Activated CD4-positive, alpha-beta T cell treated with anti-CD3 and anti-CD28 coated beads, Interleukin-2, amount 10 ng/mL, durations not matched to agents 24 days and 14 days (primary cell): ENCODE measurements at regions not wholly inside any gene's neighbourhood (a gene's known extent, or its start where the extent isn't known, plus 50 kb on each side); places are given as distances from the start of the nearest gene placed in this dataset.

Experiments
- DNase-seq: peaks from one replicate; pipeline ENCODE4 v3.0.0; 2022
- H3K27ac Mint-ChIP-seq: one replicate; pipeline ENCODE4 v1.8.0; 2022; ENCODE audit warnings: mild to moderate bottlenecking, mixed read lengths
- H3K27me3 Mint-ChIP-seq: one replicate; pipeline ENCODE4 v1.8.0; 2022; ENCODE audit warnings: mixed read lengths
- H3K36me3 Mint-ChIP-seq: one replicate; pipeline ENCODE4 v1.8.0; 2022; ENCODE audit warnings: low read depth, mild to moderate bottlenecking, mixed read lengths
- H3K4me1 Mint-ChIP-seq: one replicate; pipeline ENCODE4 v1.8.0; 2021; ENCODE audit warnings: mixed read lengths
- H3K4me3 Mint-ChIP-seq: one replicate; pipeline ENCODE4 v1.8.0; 2022; ENCODE audit warnings: mild to moderate bottlenecking, moderate library complexity, mixed read lengths
- H3K9me3 Mint-ChIP-seq: one replicate; pipeline ENCODE4 v1.8.0; 2021; ENCODE audit warnings: mixed read lengths
- intact Hi-C: fragments of 100-400 bp; cut with micrococcal nuclease; formaldehyde crosslinking; loops from one replicate; pipeline ENCODE4 v1.15.1; 2023

DNA sequence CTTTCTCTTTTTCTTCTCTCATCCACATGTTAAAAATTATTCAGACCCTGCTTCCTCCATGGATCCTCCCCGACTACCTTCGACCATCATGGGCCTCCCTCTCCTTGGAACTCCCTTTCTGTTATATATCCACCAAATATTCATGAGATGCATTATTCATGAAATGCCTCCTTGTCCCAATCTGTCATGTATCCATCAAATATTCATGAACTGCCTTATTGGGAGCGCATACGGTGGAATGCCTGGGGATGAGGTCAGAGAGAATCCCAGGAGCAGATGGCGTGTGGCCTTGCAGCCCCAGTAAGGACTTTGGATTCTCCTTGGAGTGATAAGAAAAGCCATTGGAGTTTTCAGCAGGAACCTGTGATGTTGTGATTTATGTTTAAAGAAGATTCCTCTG lies 97.0 kb downstream of the NRN1 start:
- Mint-ChIP-seq H3K4me1 (no peaks in the 10 kb centered on the region), H3K4me3 (no peak overlapping the region), H3K36me3 (no peaks in the 10 kb centered on the region), H3K27ac (no peak overlapping the region), H3K9me3 (peaks cover 7% of the 10 kb centered on the region), H3K27me3 (peaks cover 8% of the 10 kb centered on the region)
- no peak for DNase-seq
- intact Hi-C loops = no loop called here

DNA sequence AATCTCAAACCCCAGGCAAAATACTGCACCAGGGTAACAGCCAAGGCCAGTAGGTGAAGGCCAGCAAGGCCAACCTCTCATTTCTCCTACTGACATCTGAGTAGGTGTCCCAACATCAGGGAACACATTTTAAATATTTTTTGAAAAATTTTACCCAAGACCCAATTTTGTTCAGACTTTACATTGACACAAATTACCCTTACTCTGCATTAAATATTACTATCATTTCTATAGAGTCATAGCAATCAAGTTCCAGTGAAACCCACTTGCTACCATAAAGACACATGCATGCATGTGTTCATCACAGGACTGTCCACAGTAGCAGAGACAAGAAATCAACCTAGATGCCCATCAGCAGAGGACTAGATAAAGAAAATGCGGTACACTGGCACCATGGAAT lies 99.9 kb downstream of the NRN1 start:
- Mint-ChIP-seq H3K4me3 (no peak overlapping the region), H3K4me1 (no peaks in the 10 kb centered on the region)
- intact Hi-C loops = no loop called here

DNA sequence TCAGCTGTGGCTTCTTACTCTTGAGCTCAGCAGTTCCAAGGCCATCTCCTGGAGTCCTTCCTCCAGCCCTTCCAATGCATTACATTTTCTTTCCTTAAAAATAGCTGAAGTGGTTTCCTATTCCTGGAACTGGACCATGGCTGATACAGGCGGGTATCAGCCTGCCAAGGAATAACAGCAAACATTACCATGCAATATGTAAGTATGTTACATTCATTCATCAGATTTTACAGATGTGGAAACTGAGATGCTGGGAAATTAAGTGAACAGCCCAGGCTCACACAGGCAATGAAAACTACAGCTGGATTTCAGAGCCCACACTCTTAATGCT lies 100.4 kb downstream of the NRN1 start:
- Mint-ChIP-seq H3K27me3 (no peaks in the 10 kb centered on the region), H3K4me1 (no peaks in the 10 kb centered on the region), H3K9me3 (peaks cover 3% of the 10 kb centered on the region), H3K36me3 (no peaks in the 10 kb centered on the region), H3K4me3 (no peak overlapping the region), H3K27ac (no peak overlapping the region)
- intact Hi-C loops = no loop called here
- DNase-seq = no peak

More for the DNA sequence above, 99.9 kb downstream of the NRN1 start:
- Mint-ChIP-seq H3K27ac (no peak overlapping the region), H3K27me3 (no peaks in the 10 kb centered on the region), H3K36me3 (no peaks in the 10 kb centered on the region), H3K9me3 (peaks cover 3% of the 10 kb centered on the region)
- DNase-seq = no peak

GRCh38 chr6:5905431-5906339 lies 101.0 kb downstream of the NRN1 start:
- H3K9me3 Mint-ChIP-seq = no peaks in the 10 kb centered on the region
- no peaks in the 10 kb centered on the region for H3K36me3 Mint-ChIP-seq
- intact Hi-C loops = no loop called here
- no peak overlapping the region for H3K27ac Mint-ChIP-seq
- H3K4me1 Mint-ChIP-seq = no peaks in the 10 kb centered on the region
- no peak for DNase-seq
- H3K4me3 Mint-ChIP-seq = no peak overlapping the region
- no peaks in the 10 kb centered on the region for H3K27me3 Mint-ChIP-seq

- H3K27ac Mint-ChIP-seq = no peak overlapping the region
- no peak overlapping the region for H3K4me3 Mint-ChIP-seq
- H3K9me3 Mint-ChIP-seq = no peaks in the 10 kb centered on the region
- no peaks in the 10 kb centered on the region for H3K27me3 Mint-ChIP-seq
- peaks cover 4% of the 10 kb centered on the region for H3K4me1 Mint-ChIP-seq
- DNase-seq = no peak
- intact Hi-C loops = no loop called here
- no peaks in the 10 kb centered on the region for H3K36me3 Mint-ChIP-seq
Observed at GRCh38 chr6:5904532-5904931, 102.2 kb downstream of the NRN1 start.

DNA sequence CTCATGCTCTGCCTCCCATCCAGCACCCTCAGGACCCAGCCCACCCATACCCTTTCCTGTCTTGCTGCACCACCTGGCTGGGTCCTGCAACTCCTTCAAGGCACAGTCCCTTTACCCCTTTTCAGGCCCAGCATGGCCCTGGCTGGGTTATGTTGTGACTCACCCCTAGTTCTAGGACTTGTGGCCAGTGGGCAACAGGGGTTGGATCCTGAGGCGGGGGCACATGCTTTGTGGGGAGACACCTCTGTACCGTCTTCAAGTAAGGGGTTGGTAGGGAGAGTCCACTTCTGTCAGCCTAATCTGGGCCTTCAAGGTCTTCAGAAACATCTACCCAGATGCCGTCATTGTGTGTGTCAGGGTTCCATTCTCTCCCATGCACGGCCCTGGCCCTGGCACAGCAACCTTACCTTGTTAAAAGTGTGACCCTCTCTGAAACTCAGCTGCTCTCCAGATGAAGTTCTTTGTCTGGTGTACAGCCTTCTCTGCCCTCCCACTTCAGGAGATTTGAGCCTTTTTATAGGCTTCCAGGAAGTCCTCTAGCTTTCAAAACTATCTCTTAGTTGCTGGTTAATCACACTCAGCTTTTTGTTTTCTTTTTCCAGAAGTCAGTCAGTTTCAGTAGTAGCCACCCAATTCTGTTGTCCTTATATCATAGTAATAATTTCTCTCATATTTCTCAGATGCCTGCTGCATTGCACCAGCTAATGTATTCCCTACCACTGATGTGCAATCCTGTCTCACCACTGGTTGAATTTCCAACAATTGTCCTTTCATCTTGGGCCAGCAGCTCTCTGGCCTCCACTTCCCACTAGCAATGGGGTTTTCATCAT lies 107.3 kb downstream of the NRN1 start:
- peak; percentile 47 for DNase-seq
- Mint-ChIP-seq H3K27ac (no peak overlapping the region), H3K4me3 (no peak overlapping the region), H3K36me3 (no peaks in the 10 kb centered on the region), H3K27me3 (peaks cover 2% of the 10 kb centered on the region), H3K9me3 (no peaks in the 10 kb centered on the region), H3K4me1 (peaks cover 10% of the 10 kb centered on the region)
- intact Hi-C loops = no loop called here

DNA sequence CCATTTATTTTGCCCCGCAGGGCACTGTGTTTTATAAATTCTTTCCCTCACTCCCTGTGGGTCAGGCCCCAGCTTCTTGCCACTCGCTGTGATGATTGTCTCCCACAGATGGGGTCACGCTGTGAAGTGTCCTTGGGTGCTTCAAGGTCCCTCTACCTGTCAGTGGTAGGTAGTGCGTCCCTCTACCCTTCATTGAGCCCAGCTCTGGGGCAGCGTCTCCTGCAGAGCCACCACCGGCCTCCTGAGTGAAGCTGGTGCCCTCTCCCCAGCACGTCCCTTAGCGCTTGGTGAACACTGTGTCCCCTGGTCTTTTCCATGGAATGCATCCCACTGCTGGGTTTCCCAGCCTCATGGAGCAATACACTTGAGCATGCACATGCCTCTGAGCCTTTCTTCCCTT lies 108.2 kb downstream of the NRN1 start:
- H3K9me3 Mint-ChIP-seq = no peaks in the 10 kb centered on the region
- intact Hi-C loops = no loop called here
- no peaks in the 10 kb centered on the region for H3K36me3 Mint-ChIP-seq
- peaks cover 2% of the 10 kb centered on the region for H3K27me3 Mint-ChIP-seq
- peak; percentile 56 for DNase-seq
- no peak overlapping the region for H3K27ac Mint-ChIP-seq
- peaks cover 10% of the 10 kb centered on the region for H3K4me1 Mint-ChIP-seq
- no peak overlapping the region for H3K4me3 Mint-ChIP-seq

DNA sequence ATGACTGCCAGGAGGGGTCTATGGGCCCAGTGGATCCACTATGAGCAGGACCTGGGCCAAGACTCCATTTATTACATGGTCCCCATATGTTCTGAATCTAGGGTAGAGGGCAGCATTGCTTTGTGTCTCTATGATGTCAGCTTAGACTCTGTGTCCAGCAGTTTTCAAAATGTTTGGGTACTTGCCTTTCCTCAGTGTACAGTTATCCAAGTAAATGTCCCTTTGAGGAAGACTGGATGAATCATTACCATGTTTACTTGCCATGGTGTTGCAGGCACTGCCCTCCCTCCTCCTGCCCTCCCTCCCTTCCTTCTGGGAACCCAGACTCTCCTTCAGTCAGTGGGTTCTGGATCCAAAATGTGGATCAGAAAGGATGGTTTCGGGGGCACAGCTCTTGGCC lies 108.6 kb downstream of the NRN1 start:
- no peak for DNase-seq
- H3K27me3 Mint-ChIP-seq = peaks cover 2% of the 10 kb centered on the region
- intact Hi-C loops = no loop called here
- H3K9me3 Mint-ChIP-seq = no peaks in the 10 kb centered on the region
- peaks cover 10% of the 10 kb centered on the region for H3K4me1 Mint-ChIP-seq
- no peaks in the 10 kb centered on the region for H3K36me3 Mint-ChIP-seq
- no peak overlapping the region for H3K4me3 Mint-ChIP-seq
- no peak overlapping the region for H3K27ac Mint-ChIP-seq

DNA sequence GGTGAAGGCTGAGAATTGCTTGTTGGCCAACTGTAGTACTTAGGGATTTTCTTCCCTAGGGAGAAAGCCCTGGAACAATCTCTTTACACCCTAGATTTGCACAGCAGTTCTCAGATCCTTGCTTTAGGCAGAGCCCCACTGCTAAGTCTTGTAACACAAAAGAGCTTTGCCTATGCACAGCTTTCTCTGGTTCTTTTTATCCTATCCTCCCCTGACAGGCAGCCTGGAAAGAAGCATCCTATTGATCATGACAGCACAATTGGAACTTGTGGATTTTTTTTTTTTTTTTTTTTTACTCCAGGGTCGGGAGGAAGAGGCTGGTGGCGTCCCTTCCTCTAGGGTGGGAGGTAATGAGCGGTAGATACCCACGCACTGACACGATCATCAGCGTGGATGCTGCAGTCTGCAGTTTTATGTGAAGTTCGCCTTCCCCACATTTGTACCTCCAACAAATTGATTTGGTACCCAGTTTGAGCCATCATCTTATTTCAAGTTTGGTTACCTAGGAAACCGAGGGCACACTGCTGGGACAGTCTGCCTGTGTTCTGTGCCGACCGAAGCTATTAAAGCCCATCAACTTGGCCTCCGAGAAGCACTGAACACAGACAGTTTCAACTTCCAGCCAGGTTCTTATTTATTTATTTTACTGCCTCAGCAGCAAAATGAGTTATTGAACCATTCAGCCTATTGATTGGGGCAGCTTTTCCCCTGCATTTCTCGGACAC lies 110.1 kb downstream of the NRN1 start:
- H3K4me1 Mint-ChIP-seq = peaks cover 16% of the 10 kb centered on the region
- intact Hi-C loops = no loop called here
- H3K36me3 Mint-ChIP-seq = no peaks in the 10 kb centered on the region
- H3K27me3 Mint-ChIP-seq = peaks cover 2% of the 10 kb centered on the region
- no peak for DNase-seq
- no peaks in the 10 kb centered on the region for H3K9me3 Mint-ChIP-seq
- H3K4me3 Mint-ChIP-seq = no peak overlapping the region
- no peak overlapping the region for H3K27ac Mint-ChIP-seq

DNA sequence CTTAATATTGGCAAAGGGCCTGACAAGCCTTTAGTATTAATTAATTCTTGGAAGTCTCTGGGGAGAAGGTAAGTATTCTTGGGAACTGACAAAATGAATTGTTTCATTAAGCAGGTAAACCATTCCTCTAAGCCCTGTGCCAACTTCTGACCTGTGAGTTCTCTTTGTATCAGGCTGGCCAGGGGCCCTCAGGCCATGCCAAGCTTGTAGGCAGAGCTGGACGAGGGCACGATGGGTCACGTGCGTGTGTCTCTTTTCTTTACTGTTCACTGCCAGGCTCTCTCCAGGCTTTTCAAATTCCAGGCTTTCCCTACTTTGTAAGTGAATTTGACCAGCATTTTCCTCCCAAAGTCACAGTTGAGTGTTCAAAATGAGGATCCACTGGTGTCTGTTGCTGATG lies 112.4 kb downstream of the NRN1 start:
- H3K9me3 Mint-ChIP-seq = no peaks in the 10 kb centered on the region
- peak; percentile 40 for DNase-seq
- H3K4me1 Mint-ChIP-seq = peaks cover 9% of the 10 kb centered on the region
- H3K27me3 Mint-ChIP-seq = peaks cover 2% of the 10 kb centered on the region
- no peak overlapping the region for H3K27ac Mint-ChIP-seq
- no peaks in the 10 kb centered on the region for H3K36me3 Mint-ChIP-seq
- intact Hi-C loops = no loop called here
- H3K4me3 Mint-ChIP-seq = no peak overlapping the region

GRCh38 chr6:5893295-5893694 lies 113.4 kb downstream of the NRN1 start:
- Mint-ChIP-seq H3K27ac (no peak overlapping the region), H3K4me3 (no peak overlapping the region), H3K4me1 (peaks cover 5% of the 10 kb centered on the region), H3K27me3 (peaks cover 2% of the 10 kb centered on the region), H3K36me3 (no peaks in the 10 kb centered on the region), H3K9me3 (no peaks in the 10 kb centered on the region)
- intact Hi-C loops = no loop called here
- no peak for DNase-seq

DNA sequence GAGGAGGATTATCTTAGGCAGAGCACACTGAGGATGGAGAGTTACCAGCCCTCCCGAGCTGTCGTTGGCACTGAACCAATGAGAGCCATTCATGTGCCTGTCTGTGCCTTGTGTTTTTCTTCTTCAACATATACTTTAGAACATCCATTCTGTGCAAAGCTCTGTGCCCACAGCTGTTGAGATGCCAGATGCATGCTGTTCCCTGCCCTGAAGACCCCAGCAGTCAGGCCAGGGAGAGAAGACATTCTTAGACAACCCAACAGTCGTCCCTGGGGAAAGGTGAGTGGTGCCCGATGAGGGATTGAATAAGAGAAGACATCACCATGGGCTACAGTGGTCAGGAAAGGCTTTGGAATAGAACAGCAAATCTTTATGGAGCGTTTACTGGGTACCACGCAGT lies 114.1 kb downstream of the NRN1 start:
- intact Hi-C loops = no loop called here
- H3K27ac Mint-ChIP-seq = no peak overlapping the region

DNA sequence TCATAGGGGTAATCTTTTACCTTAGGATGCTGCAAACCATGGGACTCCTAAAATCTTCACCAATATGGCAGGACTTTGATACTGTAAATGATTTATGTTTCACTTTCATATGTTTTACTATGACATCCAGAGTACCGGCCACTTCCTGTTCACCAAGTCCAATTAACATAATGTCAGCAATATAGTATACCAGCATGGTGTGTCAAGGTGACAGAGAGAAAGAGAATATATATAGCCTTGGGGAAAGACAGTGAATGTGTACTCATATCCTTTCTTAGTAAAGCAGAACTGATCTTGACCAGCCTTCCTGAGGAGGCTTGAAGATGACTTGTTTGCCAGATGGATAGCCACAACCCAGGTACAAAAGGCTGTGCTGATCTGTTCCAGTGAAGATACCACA lies 127.9 kb downstream of the NRN1 start:
- DNase-seq = no peak
- H3K27ac Mint-ChIP-seq = no peak overlapping the region
- intact Hi-C loops = no loop called here
- H3K36me3 Mint-ChIP-seq = no peaks in the 10 kb centered on the region
- H3K4me1 Mint-ChIP-seq = peaks cover 7% of the 10 kb centered on the region
- H3K9me3 Mint-ChIP-seq = peaks cover 18% of the 10 kb centered on the region
- H3K27me3 Mint-ChIP-seq = peaks cover 9% of the 10 kb centered on the region
- no peak overlapping the region for H3K4me3 Mint-ChIP-seq

More for the DNA sequence above, 114.1 kb downstream of the NRN1 start:
- Mint-ChIP-seq H3K4me3 (peak overlapping the region; percentile 86), H3K36me3 (no peaks in the 10 kb centered on the region), H3K9me3 (no peaks in the 10 kb centered on the region), H3K27me3 (peaks cover 2% of the 10 kb centered on the region), H3K4me1 (peaks cover 5% of the 10 kb centered on the region)
- DNase-seq = no peak

- intact Hi-C loops = no loop called here
- Mint-ChIP-seq H3K9me3 (peaks cover 23% of the 10 kb centered on the region), H3K27ac (no peak overlapping the region), H3K4me1 (peaks cover 11% of the 10 kb centered on the region), H3K27me3 (no peaks in the 10 kb centered on the region), H3K4me3 (no peak overlapping the region), H3K36me3 (peaks cover 4% of the 10 kb centered on the region)
- DNase-seq = no peak
Observed at GRCh38 chr6:5876076-5876475, 130.6 kb downstream of the NRN1 start.
